Hepatocyte (in vitro differentiated cells): ENCODE measurements at regions not wholly inside any gene's neighbourhood (a gene's known extent, or its start where the extent isn't known, plus 50 kb on each side); places are given as distances from the start of the nearest gene placed in this dataset.

Experiments
- EZH2 ChIP-seq: fragments of 200-600 bp; sonication (generic); IDR thresholded peaks from 2 replicates; pipeline ENCODE4 v1.6.1; 2016; ENCODE audit warnings: antibody characterized with exemption, mild to moderate bottlenecking, borderline replicate concordance
- TF ChIP-seq, protein P1 (sequence below): fragments of 200-600 bp; sonication (generic); IDR thresholded peaks from 2 replicates; pipeline ENCODE4 v1.5.1; 2016; ENCODE audit warnings: antibody characterized with exemption, mild to moderate bottlenecking; ENCODE audit not compliant: poor library complexity

DNA sequence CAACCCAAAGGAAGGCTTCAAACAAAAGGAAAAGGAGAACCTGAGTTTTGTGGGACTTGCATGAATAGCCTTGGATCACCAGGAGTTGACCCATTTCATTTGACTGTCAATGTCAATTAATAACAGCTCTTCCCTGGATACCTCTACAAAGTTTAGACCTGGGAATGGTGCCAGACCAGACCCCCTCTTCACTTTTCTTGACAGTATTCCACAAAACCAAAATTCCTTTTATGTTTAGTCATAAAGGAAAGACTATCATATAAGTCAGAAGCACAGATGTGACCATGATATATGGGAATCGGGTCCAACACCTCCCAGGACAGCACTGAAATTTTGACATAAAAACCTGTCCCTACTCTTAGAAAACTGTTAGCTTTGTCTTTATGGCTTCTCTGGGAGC lies 191.8 kb downstream of the LYPLAL1 start:
- TF ChIP-seq, protein P1, sequence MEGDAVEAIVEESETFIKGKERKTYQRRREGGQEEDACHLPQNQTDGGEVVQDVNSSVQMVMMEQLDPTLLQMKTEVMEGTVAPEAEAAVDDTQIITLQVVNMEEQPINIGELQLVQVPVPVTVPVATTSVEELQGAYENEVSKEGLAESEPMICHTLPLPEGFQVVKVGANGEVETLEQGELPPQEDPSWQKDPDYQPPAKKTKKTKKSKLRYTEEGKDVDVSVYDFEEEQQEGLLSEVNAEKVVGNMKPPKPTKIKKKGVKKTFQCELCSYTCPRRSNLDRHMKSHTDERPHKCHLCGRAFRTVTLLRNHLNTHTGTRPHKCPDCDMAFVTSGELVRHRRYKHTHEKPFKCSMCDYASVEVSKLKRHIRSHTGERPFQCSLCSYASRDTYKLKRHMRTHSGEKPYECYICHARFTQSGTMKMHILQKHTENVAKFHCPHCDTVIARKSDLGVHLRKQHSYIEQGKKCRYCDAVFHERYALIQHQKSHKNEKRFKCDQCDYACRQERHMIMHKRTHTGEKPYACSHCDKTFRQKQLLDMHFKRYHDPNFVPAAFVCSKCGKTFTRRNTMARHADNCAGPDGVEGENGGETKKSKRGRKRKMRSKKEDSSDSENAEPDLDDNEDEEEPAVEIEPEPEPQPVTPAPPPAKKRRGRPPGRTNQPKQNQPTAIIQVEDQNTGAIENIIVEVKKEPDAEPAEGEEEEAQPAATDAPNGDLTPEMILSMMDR = no peak
- TF ChIP-seq EZH2 = no peak
